NCI-H526 treated with DMSO at 0.1 percent for 48 hours (cell line): ENCODE measurements at regions not wholly inside any gene's neighbourhood (a gene's known extent, or its start where the extent isn't known, plus 50 kb on each side); places are given as distances from the start of the nearest gene placed in this dataset.

Experiments used
- DNase-seq: peaks from one replicate; lab custom pipeline; 2025; lab: John Stamatoyannopoulos, UW

GRCh38 chr20:24870057-24870456, 79.0 kb upstream of the CST7 start:
- DNase-seq = no peak

GRCh38 chr20:24870881-24871280, 78.2 kb upstream of the CST7 start:
- no peak for DNase-seq

- DNase-seq = no peak
Observed at GRCh38 chr20:24871480-24872213, 77.4 kb upstream of the CST7 start.

GRCh38 chr20:24872291-24873024, 76.6 kb upstream of the CST7 start:
- no peak for DNase-seq

- DNase-seq = no peak
Observed at GRCh38 chr20:24873025-24873620, 75.9 kb upstream of the CST7 start.

GRCh38 chr20:24875078-24875477, 74.0 kb upstream of the CST7 start:
- DNase-seq = no peak

GRCh38 chr20:24877652-24878051, 71.4 kb upstream of the CST7 start:
- DNase-seq = no peak

GRCh38 chr20:24878657-24879056, 70.4 kb upstream of the CST7 start:
- DNase-seq = no peak

- DNase-seq = no peak
Observed at GRCh38 chr20:24879875-24880274, 69.2 kb upstream of the CST7 start.

GRCh38 chr20:24880356-24880755, 68.7 kb upstream of the CST7 start:
- DNase-seq = no peak

GRCh38 chr20:24890286-24890685, 58.8 kb upstream of the CST7 start:
- no peak for DNase-seq

- no peak for DNase-seq
Observed at GRCh38 chr20:24891546-24892393, 57.3 kb upstream of the CST7 start.

GRCh38 chr20:24892522-24892921, 56.5 kb upstream of the CST7 start:
- no peak for DNase-seq

GRCh38 chr20:24892931-24893330, 56.1 kb upstream of the CST7 start:
- no peak for DNase-seq

- DNase-seq = no peak
Observed at GRCh38 chr20:24894488-24894887, 54.6 kb upstream of the CST7 start.

GRCh38 chr20:24894967-24895366, 54.1 kb upstream of the CST7 start:
- no peak for DNase-seq

- DNase-seq = no peak
Observed at GRCh38 chr20:24895431-24895830, 53.6 kb upstream of the CST7 start.

- DNase-seq = no peak
Observed at GRCh38 chr20:24895898-24896658, 53.0 kb upstream of the CST7 start.

GRCh38 chr20:24896984-24897383, 52.1 kb upstream of the CST7 start:
- no peak for DNase-seq

GRCh38 chr20:24897974-24898373, 51.1 kb upstream of the CST7 start:
- DNase-seq = no peak

GRCh38 chr20:24899153-24899552, 49.9 kb upstream of the CST7 start:
- no peak for DNase-seq
